ENCODE measurements at regions not wholly inside any gene's neighbourhood (a gene's known extent, or its start where the extent isn't known, plus 50 kb on each side); places are given as distances from the start of the nearest gene placed in this dataset.

DNA sequence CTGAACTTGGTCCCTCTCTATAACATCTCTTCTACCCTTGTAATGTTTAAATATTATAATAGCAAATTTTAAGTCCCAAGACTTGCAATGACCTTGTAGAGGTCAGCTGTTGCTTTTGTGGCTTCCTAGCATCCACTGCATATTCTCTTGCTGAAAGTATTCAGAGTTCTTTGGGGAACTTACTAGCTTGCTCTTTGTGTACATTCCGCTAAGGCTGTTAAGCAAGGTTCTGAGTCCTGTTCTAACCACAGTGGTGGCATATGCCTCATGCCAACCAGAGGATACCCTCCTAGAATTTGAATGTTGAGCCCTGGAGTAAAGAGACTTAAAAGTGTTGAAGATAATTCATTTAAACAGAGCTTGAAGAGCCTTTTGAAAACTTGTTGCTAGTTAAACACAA lies 570.9 kb downstream of the TLE1 start:
- DNase-seq (ENCODE audit: low read depth) = no peak
- TF ChIP-seq, protein P1, sequence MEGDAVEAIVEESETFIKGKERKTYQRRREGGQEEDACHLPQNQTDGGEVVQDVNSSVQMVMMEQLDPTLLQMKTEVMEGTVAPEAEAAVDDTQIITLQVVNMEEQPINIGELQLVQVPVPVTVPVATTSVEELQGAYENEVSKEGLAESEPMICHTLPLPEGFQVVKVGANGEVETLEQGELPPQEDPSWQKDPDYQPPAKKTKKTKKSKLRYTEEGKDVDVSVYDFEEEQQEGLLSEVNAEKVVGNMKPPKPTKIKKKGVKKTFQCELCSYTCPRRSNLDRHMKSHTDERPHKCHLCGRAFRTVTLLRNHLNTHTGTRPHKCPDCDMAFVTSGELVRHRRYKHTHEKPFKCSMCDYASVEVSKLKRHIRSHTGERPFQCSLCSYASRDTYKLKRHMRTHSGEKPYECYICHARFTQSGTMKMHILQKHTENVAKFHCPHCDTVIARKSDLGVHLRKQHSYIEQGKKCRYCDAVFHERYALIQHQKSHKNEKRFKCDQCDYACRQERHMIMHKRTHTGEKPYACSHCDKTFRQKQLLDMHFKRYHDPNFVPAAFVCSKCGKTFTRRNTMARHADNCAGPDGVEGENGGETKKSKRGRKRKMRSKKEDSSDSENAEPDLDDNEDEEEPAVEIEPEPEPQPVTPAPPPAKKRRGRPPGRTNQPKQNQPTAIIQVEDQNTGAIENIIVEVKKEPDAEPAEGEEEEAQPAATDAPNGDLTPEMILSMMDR (IDR thresholded peaks at IDR 0.05; ENCODE audit: low read depth, low read length, missing control alignments) = no peak
- no peak overlapping the region for H3K4me3 ChIP-seq (ENCODE audit: low read depth, low read length)

DNA sequence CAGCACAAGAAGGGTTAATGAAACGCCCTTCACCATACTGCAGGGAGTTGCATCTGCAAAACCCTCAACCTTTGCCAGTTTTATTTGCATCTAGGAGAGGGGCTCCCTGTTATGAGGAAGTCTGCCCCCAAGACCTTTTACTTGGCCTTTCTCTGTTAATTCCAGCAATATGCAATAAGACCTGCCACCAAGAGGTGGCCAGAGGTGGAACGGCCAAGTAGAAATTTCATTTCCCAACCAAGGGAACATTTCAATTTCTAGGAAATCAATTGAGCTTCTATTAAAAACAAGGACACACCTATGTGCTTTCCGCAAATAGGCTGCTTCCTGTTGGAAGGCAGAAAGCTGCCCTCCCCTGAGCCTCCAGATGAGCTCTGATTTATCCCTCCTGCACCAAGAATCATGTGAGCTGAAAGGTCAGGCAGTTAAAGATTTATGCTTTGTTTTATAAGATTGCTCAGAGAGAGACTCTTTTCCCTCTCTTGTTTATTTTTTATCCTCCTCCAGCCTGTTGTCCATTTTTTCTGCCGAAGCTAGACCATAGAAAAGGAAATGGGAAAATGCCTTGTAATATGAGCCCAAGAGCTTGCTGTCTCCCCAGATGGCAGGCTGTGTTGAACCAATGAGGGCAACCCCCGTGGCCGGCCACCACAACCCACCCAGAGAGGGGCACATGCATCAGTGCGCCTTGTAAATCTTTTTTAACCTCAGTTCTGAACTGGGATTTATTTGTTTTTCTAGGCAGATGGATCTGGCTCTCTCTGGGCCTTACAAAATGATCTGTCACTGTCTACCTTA lies 572.8 kb downstream of the TLE1 start:
- no peak overlapping the region for H3K4me3 ChIP-seq (ENCODE audit: low read depth, low read length)
- TF ChIP-seq, protein P1 (IDR thresholded peaks at IDR 0.05; ENCODE audit: low read depth, low read length, missing control alignments) = no peak
- no peak for DNase-seq (ENCODE audit: low read depth)

DNA sequence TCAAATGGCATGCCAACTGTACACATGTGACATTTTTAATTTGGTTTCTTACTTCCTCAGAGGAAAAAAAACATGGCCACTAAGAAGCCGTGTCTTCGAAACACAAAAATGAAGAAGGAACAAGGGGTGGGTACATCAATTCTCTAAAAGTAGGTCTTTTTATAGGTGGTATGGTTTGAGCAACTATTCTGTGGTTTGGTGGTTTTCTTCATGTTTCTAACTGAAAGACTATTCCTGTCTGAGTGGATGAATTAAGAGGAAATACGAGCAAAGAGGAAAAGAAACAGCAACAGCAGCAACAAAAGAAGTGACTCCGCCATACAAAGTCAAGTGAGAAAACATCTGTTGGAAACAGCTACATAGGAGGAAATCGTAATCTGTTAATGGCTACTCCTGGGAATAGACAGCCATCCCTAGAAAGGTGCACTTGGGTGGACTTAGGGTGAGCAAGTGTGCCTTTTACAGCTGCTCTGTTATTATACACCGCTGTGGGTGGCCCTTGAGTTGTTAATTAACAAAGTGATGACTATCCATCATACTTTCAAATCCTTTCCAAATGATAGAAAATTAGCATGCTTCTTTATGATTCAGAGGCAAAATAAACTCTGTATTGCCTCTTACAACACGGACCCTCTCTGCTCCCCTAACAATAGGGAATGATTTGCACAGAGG lies 575.8 kb downstream of the TLE1 start:
- no peak for DNase-seq (ENCODE audit: low read depth)
- no peak overlapping the region for H3K4me3 ChIP-seq (ENCODE audit: low read depth, low read length)
- TF ChIP-seq, protein P1 (IDR thresholded peaks at IDR 0.05; ENCODE audit: low read depth, low read length, missing control alignments) = no peak

DNA sequence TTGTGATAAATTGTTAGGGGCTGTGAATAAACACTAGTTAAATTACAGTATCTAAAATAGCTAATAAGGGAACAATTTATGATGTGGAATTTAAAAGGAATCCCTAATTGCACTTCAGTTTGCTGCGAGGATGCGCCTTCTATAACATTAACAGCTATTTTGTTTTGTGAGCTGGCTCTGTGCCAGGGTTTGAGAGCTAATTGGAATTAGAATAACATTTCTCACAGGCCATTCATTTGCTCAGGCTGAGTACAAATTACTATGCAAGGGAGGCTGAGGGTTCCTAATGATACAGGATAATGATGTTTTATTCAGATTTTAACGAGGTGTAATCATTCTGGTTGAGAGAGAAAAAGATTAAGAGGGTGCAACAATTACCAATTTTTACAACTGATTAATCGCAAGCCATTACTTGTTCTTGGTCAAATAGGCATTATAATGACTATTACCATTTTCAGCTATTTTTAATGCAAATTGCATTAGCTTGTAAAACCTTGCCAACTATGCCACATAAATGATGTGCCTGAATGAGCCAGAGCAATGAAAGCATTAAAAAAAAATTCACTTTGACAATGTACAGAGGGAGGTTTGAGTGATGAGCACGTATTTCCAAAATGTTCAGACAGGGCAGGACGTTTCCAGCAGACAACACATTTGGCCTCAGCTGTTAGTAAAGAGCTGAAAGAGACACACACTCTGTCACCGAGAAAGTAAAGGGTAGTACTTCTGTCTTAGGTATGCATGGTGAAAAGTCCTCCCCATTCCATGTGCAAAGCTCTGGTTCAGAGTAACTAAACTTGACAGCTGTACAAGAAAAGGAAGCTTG lies 576.5 kb downstream of the TLE1 start:
- no peak overlapping the region for H3K4me3 ChIP-seq (ENCODE audit: low read depth, low read length)
- TF ChIP-seq, protein P1 (IDR thresholded peaks at IDR 0.05; ENCODE audit: low read depth, low read length, missing control alignments) = no peak
- no peak for DNase-seq (ENCODE audit: low read depth)

DNA sequence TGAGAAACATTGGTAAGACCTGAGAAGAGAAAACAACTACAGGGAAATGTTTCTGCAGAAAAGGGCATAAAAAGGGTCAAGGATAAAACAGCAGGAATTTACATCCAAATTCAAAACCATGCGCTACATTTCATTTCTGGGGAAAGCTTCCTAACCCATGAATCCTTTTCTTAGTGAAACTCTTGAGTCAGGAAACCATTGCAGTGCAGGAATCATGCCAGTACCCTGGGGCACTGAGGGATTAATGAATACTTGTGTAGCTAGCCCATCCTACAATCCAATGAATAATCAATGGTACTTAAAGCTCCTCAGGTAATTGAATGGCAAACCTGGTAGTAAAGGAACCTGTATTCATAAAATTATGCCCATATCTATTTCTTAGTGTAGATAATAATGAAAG lies 580.5 kb downstream of the TLE1 start:
- DNase-seq (ENCODE audit: low read depth) = no peak
- H3K4me3 ChIP-seq (ENCODE audit: low read depth, low read length) = no peak overlapping the region
- TF ChIP-seq, protein P1 (IDR thresholded peaks at IDR 0.05; ENCODE audit: low read depth, low read length, missing control alignments) = no peak

DNA sequence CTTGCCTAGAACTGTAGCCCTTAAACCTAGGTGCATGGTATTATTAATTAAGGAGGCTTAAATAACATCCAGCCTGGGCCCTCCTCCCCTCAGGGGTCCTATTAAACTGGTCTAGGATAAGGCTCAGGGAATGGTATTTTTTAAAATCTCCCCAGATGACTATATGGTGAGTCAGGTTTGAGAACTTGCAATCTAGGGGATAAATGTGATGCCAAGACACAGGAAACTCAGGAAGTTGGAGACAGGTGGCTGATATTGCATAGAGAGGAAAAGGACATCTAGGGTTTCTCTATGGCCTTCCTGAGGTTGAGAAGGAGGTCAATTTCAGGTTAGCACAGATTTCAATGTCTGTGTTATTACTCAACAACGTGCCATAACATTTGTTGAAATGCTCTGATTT lies 581.0 kb downstream of the TLE1 start:
- DNase-seq (ENCODE audit: low read depth) = no peak
- H3K4me3 ChIP-seq (ENCODE audit: low read depth, low read length) = no peak overlapping the region
- TF ChIP-seq, protein P1 (IDR thresholded peaks at IDR 0.05; ENCODE audit: low read depth, low read length, missing control alignments) = no peak
